ENCODE measurements at regions not wholly inside any gene's neighbourhood (a gene's known extent, or its start where the extent isn't known, plus 50 kb on each side); places are given as distances from the start of the nearest gene placed in this dataset.

DNA sequence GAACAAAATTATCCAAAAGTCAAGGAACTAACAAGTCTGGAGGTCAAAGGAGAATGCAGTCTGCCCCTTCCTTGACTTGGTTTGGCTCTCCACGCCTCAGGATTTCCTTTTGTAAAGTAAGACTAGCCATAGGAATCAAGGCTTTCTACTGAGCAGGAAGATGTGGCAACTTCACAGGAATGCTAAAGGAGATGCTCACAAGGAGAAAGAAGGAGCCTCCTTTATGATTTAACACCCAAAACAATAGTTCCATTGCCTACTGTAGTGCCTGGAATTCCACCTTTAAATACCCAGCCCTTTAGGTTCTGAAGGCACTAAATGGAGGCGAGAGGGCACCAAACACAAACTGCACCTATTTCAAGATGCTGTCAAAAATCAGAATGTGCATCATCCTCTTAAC is 176.3 kb upstream of the NFIA start:
- intact Hi-C loops (cut with DNase I, micrococcal nuclease), result no loop called here

DNA sequence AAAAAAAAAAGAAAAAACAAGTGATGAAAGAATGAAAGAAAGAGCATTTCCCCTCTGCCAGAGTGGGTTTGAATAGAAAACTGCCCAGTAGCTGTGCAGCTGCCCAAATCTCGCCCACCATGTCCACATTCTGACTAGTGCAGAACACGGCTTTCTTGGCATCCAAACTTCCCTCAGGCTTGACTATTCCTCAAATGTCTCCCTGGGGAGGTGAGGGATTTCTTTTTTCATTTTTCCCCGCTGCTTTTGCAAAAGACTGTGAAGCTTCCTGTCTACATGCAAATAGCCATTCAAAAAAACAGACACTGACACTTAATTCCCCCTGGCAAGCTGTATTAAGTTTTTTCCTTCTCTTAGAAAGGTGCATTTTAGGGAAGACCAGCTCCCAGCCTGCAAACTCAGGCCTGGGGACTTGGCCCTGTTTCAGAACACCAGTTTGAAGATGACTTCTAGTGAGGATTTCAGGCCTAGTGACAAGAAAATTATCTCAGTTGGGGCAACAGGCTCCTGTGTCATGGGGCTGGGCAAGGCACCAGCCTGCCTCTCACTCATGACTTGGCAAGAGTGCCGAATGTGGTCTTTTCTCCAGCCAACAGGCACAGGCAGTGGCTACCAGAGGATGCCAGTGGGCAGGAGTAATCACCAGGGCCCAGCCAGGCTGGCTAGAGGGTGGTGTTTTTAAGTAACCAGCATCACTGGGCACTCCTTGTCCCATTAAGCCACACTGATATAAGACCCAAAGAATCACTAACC is 178.1 kb upstream of the NFIA start:
- no peaks in the 10 kb centered on the region for H3K27me3 Mint-ChIP-seq

More for the DNA sequence above, 176.3 kb upstream of the NFIA start:
- ATAC-seq (ENCODE audit: poor library complexity) (no peak), DNase-seq (no peak)
- Histone ChIP-seq H3K27ac (ENCODE audit: low read depth in 1 of 2, low read length in 2 of 2) (no peak overlapping the region), H3K4me3 (ENCODE audit: low read length) (no peak overlapping the region), H3K4me1 (ENCODE audit: insufficient read depth, low read length) (no peaks in the 10 kb centered on the region), H3K9me3 (ENCODE audit: control insufficient read depth in 1 of 2, insufficient read depth in 1 of 2, low read length in 2 of 2) (no peaks in the 10 kb centered on the region), H3K27me3 (ENCODE audit: control insufficient read depth in 1 of 2, insufficient read depth in 2 of 2, low read length in 2 of 2) (no peaks in the 10 kb centered on the region), H3K36me3 (ENCODE audit: insufficient read depth, low read length) (no peaks in the 10 kb centered on the region)
- no peak for TF ChIP-seq CTCF (IDR thresholded peaks at IDR 0.05)
- POLR2A ChIA-PET, result no interaction called here
- Mint-ChIP-seq H3K4me1 (ENCODE audit: low read depth) (no peaks in the 10 kb centered on the region), H3K9me3 (no peaks in the 10 kb centered on the region), H3K27me3 (no peaks in the 10 kb centered on the region), H3K27ac (no peak overlapping the region), H3K4me3 (no peak overlapping the region), H3K36me3 (ENCODE audit: low read depth) (no peaks in the 10 kb centered on the region)
- CTCF ChIA-PET, result no interaction called here

DNA sequence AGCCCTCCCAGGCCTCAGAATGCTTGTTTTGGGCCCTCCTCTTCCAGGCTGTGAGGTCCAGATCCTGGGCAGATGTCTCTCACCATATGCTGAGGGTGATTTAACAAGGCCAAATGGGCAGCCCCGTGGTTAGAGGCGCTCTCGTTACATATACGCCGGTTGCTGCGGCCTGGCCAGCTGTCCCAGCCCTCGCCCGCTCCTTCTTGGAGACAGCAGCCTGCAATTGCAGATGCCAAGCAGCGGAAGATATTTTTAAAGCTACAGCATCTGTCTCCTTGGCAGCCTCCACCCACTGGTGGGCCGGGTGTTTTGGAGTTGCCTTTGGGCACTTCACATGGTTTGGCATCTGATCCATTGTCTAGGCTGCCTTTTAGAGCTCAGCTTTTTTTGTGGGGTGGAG is 178.8 kb upstream of the NFIA start:
- CTCF ChIA-PET, result no interaction called here
- no peaks in the 10 kb centered on the region for H3K9me3 Mint-ChIP-seq
- H3K27ac Mint-ChIP-seq, result no peak overlapping the region
- no peaks in the 10 kb centered on the region for H3K27me3 Mint-ChIP-seq
- H3K27me3 ChIP-seq (ENCODE audit: control insufficient read depth in 1 of 2, insufficient read depth in 2 of 2, low read length in 2 of 2), result no peaks in the 10 kb centered on the region
- no peaks in the 10 kb centered on the region for H3K36me3 ChIP-seq (ENCODE audit: insufficient read depth, low read length)
- no peaks in the 10 kb centered on the region for H3K4me1 ChIP-seq (ENCODE audit: insufficient read depth, low read length)
- intact Hi-C loops (cut with DNase I, micrococcal nuclease), result no loop called here
- H3K4me3 Mint-ChIP-seq, result no peak overlapping the region
- no peak for DNase-seq
- H3K9me3 ChIP-seq (ENCODE audit: control insufficient read depth in 1 of 2, insufficient read depth in 1 of 2, low read length in 2 of 2), result no peaks in the 10 kb centered on the region
- H3K27ac ChIP-seq (ENCODE audit: low read depth in 1 of 2, low read length in 2 of 2), result no peak overlapping the region
- H3K4me3 ChIP-seq (ENCODE audit: low read length), result no peak overlapping the region
- ATAC-seq (ENCODE audit: poor library complexity), result no peak
- POLR2A ChIA-PET, result no interaction called here
- no peaks in the 10 kb centered on the region for H3K36me3 Mint-ChIP-seq (ENCODE audit: low read depth)
- no peak for TF ChIP-seq CTCF (IDR thresholded peaks at IDR 0.05)
- H3K4me1 Mint-ChIP-seq (ENCODE audit: low read depth), result no peaks in the 10 kb centered on the region

More for the DNA sequence above, 178.1 kb upstream of the NFIA start:
- Histone ChIP-seq H3K27me3 (ENCODE audit: control insufficient read depth in 1 of 2, insufficient read depth in 2 of 2, low read length in 2 of 2) (no peaks in the 10 kb centered on the region), H3K4me3 (ENCODE audit: low read length) (no peak overlapping the region), H3K36me3 (ENCODE audit: insufficient read depth, low read length) (no peaks in the 10 kb centered on the region), H3K9me3 (ENCODE audit: control insufficient read depth in 1 of 2, insufficient read depth in 1 of 2, low read length in 2 of 2) (no peaks in the 10 kb centered on the region), H3K27ac (ENCODE audit: low read depth in 1 of 2, low read length in 2 of 2) (no peak overlapping the region), H3K4me1 (ENCODE audit: insufficient read depth, low read length) (no peaks in the 10 kb centered on the region)
- DNase-seq, result no peak
- Mint-ChIP-seq H3K9me3 (no peaks in the 10 kb centered on the region), H3K27ac (no peak overlapping the region), H3K4me3 (no peak overlapping the region), H3K36me3 (ENCODE audit: low read depth) (no peaks in the 10 kb centered on the region), H3K4me1 (ENCODE audit: low read depth) (no peaks in the 10 kb centered on the region)
- ATAC-seq (ENCODE audit: poor library complexity), result no peak
- TF ChIP-seq CTCF (IDR thresholded peaks at IDR 0.05), result no peak
- intact Hi-C loops (cut with DNase I, micrococcal nuclease), result no loop called here
- ChIA-PET CTCF (no interaction called here), POLR2A (no interaction called here)

All from CD4-positive, alpha-beta T cell (primary cell).